ENCODE measurements at regions not wholly inside any gene's neighbourhood (a gene's known extent, or its start where the extent isn't known, plus 50 kb on each side); places are given as distances from the start of the nearest gene placed in this dataset.

GRCh38 chr5:91937121-91937520, 554.0 kb upstream of the ARRDC3 start:
- TF ChIP-seq EZH2 (IDR thresholded peaks at IDR 0.05; ENCODE audit: borderline replicate concordance, low read depth, low read length, severe bottlenecking) = no peak
- no peak for TF ChIP-seq CTCF (IDR thresholded peaks at IDR 0.05; ENCODE audit: extremely low read depth in 1 of 2, insufficient read depth in 1 of 2, low read depth in 1 of 2, low read length in 2 of 2)
- TF ChIP-seq POLR2A (IDR thresholded peaks at IDR 0.05; ENCODE audit: low read depth, low read length) = no peak
- TF ChIP-seq MYC (IDR thresholded peaks at IDR 0.05; ENCODE audit: low read depth, low read length) = no peak
- TF ChIP-seq POLR2AphosphoS5 (IDR thresholded peaks at IDR 0.05; ENCODE audit: insufficient read depth, low read depth, low read length) = no peak
- TF ChIP-seq MAX (IDR thresholded peaks at IDR 0.05; ENCODE audit: insufficient read depth, insufficient read length) = no peak

All from endothelial cell of umbilical vein (primary cell).